Transverse colon (tissue), 4 donors: ENCODE measurements at regions not wholly inside any gene's neighbourhood (a gene's known extent, or its start where the extent isn't known, plus 50 kb on each side); places are given as distances from the start of the nearest gene placed in this dataset.

Experiments used
- DNase-seq: peaks from one replicate; pipeline ENCODE4 v3.0.0-alpha.2; 2019
- H3K27ac ChIP-seq, 4 donors: fragments of 200-600 bp; sonication (generic); 2 replicates each; pipeline ENCODE4 v1.5.1; 2016 to 2018; ENCODE audit warnings: inconsistent platforms in 4 of 4
- H3K27me3 ChIP-seq: fragments of 200-600 bp; sonication (generic); 2 replicates; pipeline ENCODE4 v1.5.1; 2017; ENCODE audit warnings: inconsistent platforms
- H3K36me3 ChIP-seq, 4 donors: fragments of 200-600 bp; sonication (generic); 2 replicates each; pipeline ENCODE4 v1.5.1; 2017 to 2019; ENCODE audit warnings: inconsistent platforms in 4 of 4
- H3K4me1 ChIP-seq, 4 donors: fragments of 200-600 bp; sonication (generic); 2 replicates each; pipeline ENCODE4 v1.5.1; 2017 to 2020; ENCODE audit warnings: inconsistent platforms in 4 of 4
- H3K4me3 ChIP-seq, 4 donors: fragments of 200-600 bp; sonication (generic); 1 replicate in 1 of 4; 2 replicates in 3 of 4; pipeline versions ENCODE4 v1.5.1 to v1.6.1; 2017 to 2019; ENCODE audit warnings: inconsistent platforms in 4 of 4
- H3K9me3 ChIP-seq, 2 donors: fragments of 200-600 bp; sonication (generic); 2 replicates each; pipeline ENCODE4 v1.5.1; 2017 to 2019; ENCODE audit warnings: inconsistent platforms in 2 of 2
- EP300 ChIP-seq: sonication (generic); formaldehyde crosslinking; IDR thresholded peaks from one replicate; pipeline ENCODE4 v1.6.1; 2017; ENCODE audit warnings: antibody characterized with exemption, low read depth
- POLR2A ChIP-seq: fragments of 450-650 bp; IDR thresholded peaks from one replicate; pipeline ENCODE4 v1.6.1; 2016; ENCODE audit warnings: antibody characterized with exemption, mild to moderate bottlenecking, moderate library complexity
- POLR2AphosphoS5 ChIP-seq, 3 donors: sonication (generic); formaldehyde crosslinking; IDR thresholded peaks; one replicate each; pipeline ENCODE4 v1.6.1; 2016; ENCODE audit warnings: antibody characterized with exemption in 3 of 3
- WGBS, 2 donors: methylation state at CpG; one replicate each; pipeline ENCODE4 v1.1.5; 2018; ENCODE audit warnings: low coverage in 1 of 2; 5-methylcytosine and 5-hydroxymethylcytosine counted together
- in situ Hi-C, 4 donors: fragments of 200-750 bp; cut with MboI; loops; one replicate each; pipeline versions ENCODE4 v1.15.0 to v1.15.1; 2017; ENCODE audit warnings: low sequenced_read_pairs in 3 of 4, low pct_ligation_motif_present in 1 of 4, low pct_unique_long_range_greater_than_20kb in 1 of 4
- intact Hi-C: fragments of 100-400 bp; cut with DNase I; formaldehyde crosslinking; loops from one replicate; pipeline ENCODE4 v1.15.1; 2023; ENCODE audit warnings: low total_unique reads
- TF ChIP-seq, protein P1 (sequence below), 5 experiments: fragments of 200-600 bp in 3 of 5; fragments of 450-650 bp in 2 of 5; sonication (generic) in 3 of 5; IDR thresholded peaks; 1 replicate in 2 of 5; 2 replicates in 3 of 5; pipeline ENCODE4 v1.5.1; 2016 to 2017; ENCODE audit warnings: antibody characterized with exemption in 5 of 5, inconsistent platforms in 3 of 5, mild to moderate bottlenecking in 2 of 5, moderate library complexity in 1 of 5

DNA sequence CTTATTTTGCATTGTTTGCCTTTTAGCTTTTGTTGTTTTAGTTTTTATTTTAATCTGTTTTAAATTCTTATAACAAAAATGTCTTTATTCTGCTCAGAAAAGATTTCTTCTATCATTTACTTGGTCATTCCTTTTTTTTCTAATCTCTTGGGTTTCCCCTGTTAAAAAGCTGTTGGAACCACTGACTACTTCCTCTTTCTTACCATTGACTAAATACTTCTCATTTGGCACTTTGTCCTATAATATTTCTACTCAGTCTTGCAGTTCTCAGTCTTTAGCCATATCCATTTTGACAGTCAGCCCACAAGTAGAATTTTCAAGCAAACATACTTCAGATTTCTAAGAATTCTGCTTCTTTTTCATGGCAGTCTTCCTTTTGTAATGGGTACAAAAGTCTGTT, 567.2 kb downstream of the SATB2 start:
- in situ Hi-C loops = no loop called here
- DNase-seq = no peak
- H3K4me1 ChIP-seq = no peaks in the 10 kb centered on the region
- H3K4me3 ChIP-seq = no peak overlapping the region
- no peak overlapping the region for H3K27ac ChIP-seq
- no peaks in the 10 kb centered on the region for H3K9me3 ChIP-seq
- intact Hi-C loops = no loop called here
- TF ChIP-seq POLR2A = no peak
- TF ChIP-seq, protein P1, sequence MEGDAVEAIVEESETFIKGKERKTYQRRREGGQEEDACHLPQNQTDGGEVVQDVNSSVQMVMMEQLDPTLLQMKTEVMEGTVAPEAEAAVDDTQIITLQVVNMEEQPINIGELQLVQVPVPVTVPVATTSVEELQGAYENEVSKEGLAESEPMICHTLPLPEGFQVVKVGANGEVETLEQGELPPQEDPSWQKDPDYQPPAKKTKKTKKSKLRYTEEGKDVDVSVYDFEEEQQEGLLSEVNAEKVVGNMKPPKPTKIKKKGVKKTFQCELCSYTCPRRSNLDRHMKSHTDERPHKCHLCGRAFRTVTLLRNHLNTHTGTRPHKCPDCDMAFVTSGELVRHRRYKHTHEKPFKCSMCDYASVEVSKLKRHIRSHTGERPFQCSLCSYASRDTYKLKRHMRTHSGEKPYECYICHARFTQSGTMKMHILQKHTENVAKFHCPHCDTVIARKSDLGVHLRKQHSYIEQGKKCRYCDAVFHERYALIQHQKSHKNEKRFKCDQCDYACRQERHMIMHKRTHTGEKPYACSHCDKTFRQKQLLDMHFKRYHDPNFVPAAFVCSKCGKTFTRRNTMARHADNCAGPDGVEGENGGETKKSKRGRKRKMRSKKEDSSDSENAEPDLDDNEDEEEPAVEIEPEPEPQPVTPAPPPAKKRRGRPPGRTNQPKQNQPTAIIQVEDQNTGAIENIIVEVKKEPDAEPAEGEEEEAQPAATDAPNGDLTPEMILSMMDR (IDR thresholded peaks at IDR 0.05) = no peak
- no peak for TF ChIP-seq EP300
- no peaks in the 10 kb centered on the region for H3K27me3 ChIP-seq
- H3K36me3 ChIP-seq = no peaks in the 10 kb centered on the region

DNA sequence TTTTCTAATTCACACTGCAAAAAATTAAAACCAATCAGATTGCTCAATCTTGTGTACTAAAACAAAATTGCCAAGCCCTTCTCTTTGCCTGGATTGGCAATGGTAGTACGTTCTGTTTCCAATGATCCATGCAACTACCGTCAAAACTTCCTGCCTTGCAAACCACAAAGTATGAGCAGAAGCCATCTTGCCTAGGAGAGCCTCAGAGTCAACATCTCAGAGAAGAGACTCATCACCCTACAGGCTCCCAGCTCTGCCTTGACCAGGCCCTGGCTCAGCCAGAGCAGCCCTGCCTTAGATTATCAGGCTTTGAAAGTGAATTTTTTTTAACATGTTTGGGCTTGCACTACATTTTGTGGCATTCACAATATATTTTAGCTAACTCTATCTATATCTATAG, 574.1 kb downstream of the SATB2 start:
- intact Hi-C loops (no loop called here), in situ Hi-C loops (no loop called here)
- Histone ChIP-seq H3K4me3 (no peak overlapping the region), H3K27me3 (no peaks in the 10 kb centered on the region), H3K27ac (no peak overlapping the region), H3K36me3 (no peaks in the 10 kb centered on the region), H3K4me1 (no peaks in the 10 kb centered on the region), H3K9me3 (no peaks in the 10 kb centered on the region)
- TF ChIP-seq POLR2AphosphoS5 (IDR thresholded peaks at IDR 0.05) (no peak), EP300 (no peak), POLR2A (no peak)
- TF ChIP-seq, protein P1 (IDR thresholded peaks at IDR 0.05) = no peak
- WGBS, 2 donors = 20 to 26% methylated on average over 2 of the region's 2 CpGs
- no peak for DNase-seq

DNA sequence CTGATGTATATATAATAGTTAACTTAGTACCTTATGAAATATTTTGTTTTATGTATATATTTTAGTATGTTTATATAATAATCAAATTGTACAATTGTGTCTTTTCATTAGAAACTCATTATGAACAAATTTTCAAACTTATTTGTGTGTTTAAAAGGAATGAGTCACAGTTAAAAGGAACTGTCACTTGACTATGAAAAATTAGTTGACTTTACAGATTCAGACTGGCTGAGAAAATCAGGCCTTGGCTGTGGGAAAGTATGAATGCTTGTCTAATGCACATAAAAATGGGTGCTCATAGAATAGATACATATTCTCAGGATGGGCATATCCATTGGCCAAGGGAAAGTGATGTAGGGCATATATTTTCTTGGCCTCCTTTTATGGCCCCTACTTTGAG, 576.8 kb downstream of the SATB2 start:
- in situ Hi-C loops (no loop called here), intact Hi-C loops (no loop called here)
- H3K4me3 ChIP-seq = no peak overlapping the region
- no peaks in the 10 kb centered on the region for H3K9me3 ChIP-seq
- no peak for TF ChIP-seq POLR2AphosphoS5 (IDR thresholded peaks at IDR 0.05)
- no peak for TF ChIP-seq POLR2A
- TF ChIP-seq EP300 = no peak
- TF ChIP-seq, protein P1 (IDR thresholded peaks at IDR 0.05) = no peak
- H3K27me3 ChIP-seq = no peaks in the 10 kb centered on the region
- no peak for DNase-seq
- no peaks in the 10 kb centered on the region for H3K4me1 ChIP-seq
- no peak overlapping the region for H3K27ac ChIP-seq
- H3K36me3 ChIP-seq = no peaks in the 10 kb centered on the region

DNA sequence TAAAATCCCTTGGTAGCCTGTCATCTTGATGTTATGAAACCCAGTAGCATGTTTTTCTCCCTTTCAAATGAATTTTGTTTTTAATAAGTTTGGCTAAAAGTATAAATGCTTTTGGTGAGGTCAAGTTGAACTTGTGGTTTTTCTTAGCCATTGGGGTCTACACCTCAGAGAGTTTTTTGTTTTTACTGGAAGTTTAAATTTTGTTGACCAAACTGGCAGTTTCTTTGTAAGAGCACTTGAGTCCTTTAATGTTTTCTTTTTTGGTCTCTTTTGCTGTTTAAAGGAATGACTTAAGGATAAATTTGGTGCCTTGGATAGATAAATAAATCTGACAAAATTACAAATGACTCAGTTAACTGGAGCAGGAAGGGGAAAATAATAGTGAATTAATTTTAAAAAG, 577.3 kb downstream of the SATB2 start:
- in situ Hi-C loops (no loop called here), intact Hi-C loops (no loop called here)
- no peak overlapping the region for H3K4me3 ChIP-seq
- no peaks in the 10 kb centered on the region for H3K36me3 ChIP-seq
- H3K27me3 ChIP-seq = no peaks in the 10 kb centered on the region
- H3K9me3 ChIP-seq = no peaks in the 10 kb centered on the region
- no peak for DNase-seq
- no peak overlapping the region for H3K27ac ChIP-seq
- TF ChIP-seq POLR2AphosphoS5 (IDR thresholded peaks at IDR 0.05) (no peak), EP300 (no peak), POLR2A (no peak)
- TF ChIP-seq, protein P1 (IDR thresholded peaks at IDR 0.05) = no peak
- no peaks in the 10 kb centered on the region for H3K4me1 ChIP-seq
